ENCODE measurements at regions not wholly inside any gene's neighbourhood (a gene's known extent, or its start where the extent isn't known, plus 50 kb on each side); places are given as distances from the start of the nearest gene placed in this dataset.

- no peak for TF ChIP-seq EZH2 (IDR thresholded peaks at IDR 0.05; ENCODE audit: low read length, missing control alignments)
- TF ChIP-seq, protein P1, sequence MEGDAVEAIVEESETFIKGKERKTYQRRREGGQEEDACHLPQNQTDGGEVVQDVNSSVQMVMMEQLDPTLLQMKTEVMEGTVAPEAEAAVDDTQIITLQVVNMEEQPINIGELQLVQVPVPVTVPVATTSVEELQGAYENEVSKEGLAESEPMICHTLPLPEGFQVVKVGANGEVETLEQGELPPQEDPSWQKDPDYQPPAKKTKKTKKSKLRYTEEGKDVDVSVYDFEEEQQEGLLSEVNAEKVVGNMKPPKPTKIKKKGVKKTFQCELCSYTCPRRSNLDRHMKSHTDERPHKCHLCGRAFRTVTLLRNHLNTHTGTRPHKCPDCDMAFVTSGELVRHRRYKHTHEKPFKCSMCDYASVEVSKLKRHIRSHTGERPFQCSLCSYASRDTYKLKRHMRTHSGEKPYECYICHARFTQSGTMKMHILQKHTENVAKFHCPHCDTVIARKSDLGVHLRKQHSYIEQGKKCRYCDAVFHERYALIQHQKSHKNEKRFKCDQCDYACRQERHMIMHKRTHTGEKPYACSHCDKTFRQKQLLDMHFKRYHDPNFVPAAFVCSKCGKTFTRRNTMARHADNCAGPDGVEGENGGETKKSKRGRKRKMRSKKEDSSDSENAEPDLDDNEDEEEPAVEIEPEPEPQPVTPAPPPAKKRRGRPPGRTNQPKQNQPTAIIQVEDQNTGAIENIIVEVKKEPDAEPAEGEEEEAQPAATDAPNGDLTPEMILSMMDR (conservative IDR thresholded peaks at IDR 0.05 in 1 of 2, IDR thresholded peaks at IDR 0.05 in 1 of 2; ENCODE audit: low read depth in 1 of 2, low read length in 2 of 2): no peak
These were observed 280.2 kb upstream of the FOXQ1 start for GRCh38 chr6:1031720-1032119.
